AG10803 (cell line): ENCODE measurements at regions not wholly inside any gene's neighbourhood (a gene's known extent, or its start where the extent isn't known, plus 50 kb on each side); places are given as distances from the start of the nearest gene placed in this dataset.

Experiments
- DNase-seq: peaks from one replicate; pipeline ENCODE4 v3.0.0; 2010; ENCODE audit warnings: low read depth
- H3K4me3 ChIP-seq: 2 replicates; pipeline ENCODE4 v1.5.1; 2011; ENCODE audit warnings: mild to moderate bottlenecking, low read length, control low read depth
- TF ChIP-seq, protein P1 (sequence below): conservative IDR thresholded peaks from 2 replicates; pipeline ENCODE4 v1.5.1; 2011; ENCODE audit warnings: mild to moderate bottlenecking, low read length, control low read depth, inconsistent platforms

- no peak for DNase-seq
- no peak overlapping the region for H3K4me3 ChIP-seq
Measured at GRCh38 chr2:120833127-120833675, 97.5 kb downstream of the GLI2 start.

DNA sequence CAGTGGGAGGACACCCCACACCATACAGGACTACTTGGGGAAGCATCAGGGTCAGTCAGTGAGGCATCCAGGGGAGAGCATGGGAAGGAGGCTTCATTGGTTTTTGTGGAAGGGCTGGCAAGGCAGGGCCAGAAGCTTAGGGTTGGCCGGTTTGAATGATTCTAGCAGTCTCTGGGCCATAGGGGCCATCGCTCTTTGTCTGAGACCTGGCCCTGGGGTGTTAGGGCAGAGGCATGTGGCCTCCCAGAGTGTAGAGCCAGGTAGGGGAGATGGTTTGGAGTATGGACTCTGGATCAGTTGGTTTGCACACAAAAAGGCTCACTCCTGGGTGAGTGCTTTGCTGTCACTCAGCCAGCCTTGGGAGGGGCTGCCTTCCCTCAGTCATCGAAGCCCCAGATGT, 98.5 kb downstream of the GLI2 start:
- TF ChIP-seq, protein P1, sequence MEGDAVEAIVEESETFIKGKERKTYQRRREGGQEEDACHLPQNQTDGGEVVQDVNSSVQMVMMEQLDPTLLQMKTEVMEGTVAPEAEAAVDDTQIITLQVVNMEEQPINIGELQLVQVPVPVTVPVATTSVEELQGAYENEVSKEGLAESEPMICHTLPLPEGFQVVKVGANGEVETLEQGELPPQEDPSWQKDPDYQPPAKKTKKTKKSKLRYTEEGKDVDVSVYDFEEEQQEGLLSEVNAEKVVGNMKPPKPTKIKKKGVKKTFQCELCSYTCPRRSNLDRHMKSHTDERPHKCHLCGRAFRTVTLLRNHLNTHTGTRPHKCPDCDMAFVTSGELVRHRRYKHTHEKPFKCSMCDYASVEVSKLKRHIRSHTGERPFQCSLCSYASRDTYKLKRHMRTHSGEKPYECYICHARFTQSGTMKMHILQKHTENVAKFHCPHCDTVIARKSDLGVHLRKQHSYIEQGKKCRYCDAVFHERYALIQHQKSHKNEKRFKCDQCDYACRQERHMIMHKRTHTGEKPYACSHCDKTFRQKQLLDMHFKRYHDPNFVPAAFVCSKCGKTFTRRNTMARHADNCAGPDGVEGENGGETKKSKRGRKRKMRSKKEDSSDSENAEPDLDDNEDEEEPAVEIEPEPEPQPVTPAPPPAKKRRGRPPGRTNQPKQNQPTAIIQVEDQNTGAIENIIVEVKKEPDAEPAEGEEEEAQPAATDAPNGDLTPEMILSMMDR, result no peak
- no peak for DNase-seq
- H3K4me3 ChIP-seq, result no peak overlapping the region

More at GRCh38 chr2:120833127-120833675, 97.5 kb downstream of the GLI2 start:
- TF ChIP-seq, protein P1, result no peak

DNA sequence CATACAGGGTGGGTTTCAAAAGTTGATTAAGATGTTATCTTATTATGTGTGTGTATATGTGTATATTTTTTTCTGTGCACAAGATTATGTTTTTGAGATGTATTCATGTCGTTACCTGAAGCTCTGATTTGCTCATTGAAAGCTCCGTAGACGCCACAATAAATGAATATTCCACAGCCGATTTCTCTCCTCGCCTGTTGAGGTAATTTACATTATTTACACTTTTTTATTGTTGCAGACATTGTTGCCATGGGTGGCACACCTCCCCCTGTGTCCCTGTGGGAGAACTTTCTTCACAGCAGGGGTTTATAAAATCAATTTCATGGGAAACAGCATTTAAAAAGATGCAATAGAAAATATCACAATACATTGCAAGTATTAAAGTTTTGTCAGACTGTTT, 100.6 kb downstream of the GLI2 start:
- DNase-seq, result no peak
- H3K4me3 ChIP-seq, result no peak overlapping the region
- TF ChIP-seq, protein P1, result no peak

DNA sequence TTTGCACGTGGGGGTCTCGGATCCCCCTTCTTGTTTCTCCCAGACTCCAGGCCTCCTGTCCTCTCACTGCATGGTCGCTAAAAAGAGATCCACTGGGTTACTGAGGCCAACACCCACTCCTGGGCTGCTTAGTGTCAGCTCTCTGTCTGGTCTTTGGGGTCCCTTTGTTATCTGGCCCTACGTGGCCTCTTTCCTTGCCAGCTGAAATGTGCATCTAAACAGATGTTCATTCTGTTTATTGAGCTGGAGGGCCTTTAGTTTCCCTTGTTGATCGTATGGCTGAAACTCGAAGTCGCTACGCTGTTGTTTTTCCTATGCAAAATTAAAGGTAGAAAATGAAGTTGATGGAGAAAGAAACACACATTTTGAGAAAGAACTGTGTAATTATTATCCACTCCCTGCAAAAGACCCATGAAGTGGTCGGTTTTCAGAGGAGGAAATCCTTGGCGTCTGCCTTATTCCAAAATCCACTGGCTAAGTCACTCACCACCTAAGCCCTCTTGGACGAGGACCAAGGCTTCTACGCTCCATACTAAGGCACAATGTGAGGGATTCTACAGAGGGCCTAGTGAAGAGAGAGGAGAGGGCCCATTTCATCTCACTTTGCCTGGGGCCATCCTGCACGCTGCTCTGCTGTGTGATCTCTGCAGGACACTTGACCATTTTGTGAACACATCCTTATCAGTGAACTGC, 105.3 kb downstream of the GLI2 start:
- no peak overlapping the region for H3K4me3 ChIP-seq
- DNase-seq, result no peak
- TF ChIP-seq, protein P1, result no peak

- H3K4me3 ChIP-seq, result no peak overlapping the region
- TF ChIP-seq, protein P1, result no peak
- DNase-seq, result peak; percentile 40
Measured at GRCh38 chr2:120842456-120843439, 107.1 kb downstream of the GLI2 start.

- DNase-seq, result peak; percentile 23
- no peak overlapping the region for H3K4me3 ChIP-seq
- TF ChIP-seq, protein P1, result no peak
Measured at GRCh38 chr2:120844070-120844738, 108.5 kb downstream of the GLI2 start.
